Neural cell (in vitro differentiated cells): ENCODE measurements at regions not wholly inside any gene's neighbourhood (a gene's known extent, or its start where the extent isn't known, plus 50 kb on each side); places are given as distances from the start of the nearest gene placed in this dataset.
"Not testable (repeated sequence)": the region's sequence is repeated elsewhere in the genome, so short reads cannot be mapped to it uniquely, and the experiment has no call there.

ENCODE experiments used
- H2AFZ ChIP-seq: fragments of 200-600, 300-800 bp; sonication (generic), shearing (Covaris generic); 2 replicates; pipeline ENCODE4 v1.6.0; 2014; ENCODE audit warnings: low read depth, mild to moderate bottlenecking, antibody characterized with exemption, low read length, moderate library complexity
- H3F3A ChIP-seq: fragments of 200-600 bp; shearing (Covaris generic); 2 replicates; pipeline ENCODE4 v1.6.1; 2016; ENCODE audit warnings: mild to moderate bottlenecking, moderate library complexity, mixed read lengths, antibody characterized with exemption, low read length; ENCODE audit not compliant: insufficient read depth, poor library complexity, severe bottlenecking
- H3K27ac ChIP-seq: fragments of 200-600, 300-800 bp; sonication (generic), shearing (Covaris generic); 2 replicates; pipeline ENCODE4 v1.5.1; 2014; ENCODE audit warnings: mild to moderate bottlenecking, low read length, moderate library complexity
- H3K27me3 ChIP-seq: fragments of 300-800, 200-600 bp; sonication (generic), shearing (Covaris generic); 2 replicates; pipeline ENCODE4 v1.6.0; 2014; ENCODE audit warnings: mild to moderate bottlenecking, low read depth, low read length, moderate library complexity; ENCODE audit not compliant: insufficient read depth
- H3K36me3 ChIP-seq: fragments of 300-800, 200-600 bp; sonication (generic), shearing (Covaris generic); 2 replicates; pipeline ENCODE4 v1.5.1; 2014; ENCODE audit warnings: mild to moderate bottlenecking, antibody characterized with exemption, low read length, moderate library complexity; ENCODE audit not compliant: insufficient read depth
- H3K4me2 ChIP-seq: fragments of 300-800, 200-600 bp; sonication (generic), shearing (Covaris generic); 2 replicates; pipeline ENCODE4 v1.6.0; 2014; ENCODE audit warnings: mild to moderate bottlenecking, low read length
- H3K4me3 ChIP-seq: fragments of 300-800, 200-600 bp; sonication (generic), shearing (Covaris generic); 2 replicates; pipeline ENCODE4 v1.5.1; 2014; ENCODE audit warnings: mild to moderate bottlenecking, low read length, moderate library complexity
- H3K79me2 ChIP-seq: fragments of 200-600 bp; shearing (Covaris generic); replicated peaks from 2 replicates; pipeline ENCODE4 v1.6.0; 2014; ENCODE audit warnings: mild to moderate bottlenecking, low read length, moderate library complexity; ENCODE audit not compliant: insufficient read depth
- H3K9ac ChIP-seq: fragments of 300-800, 200-600 bp; sonication (generic), shearing (Covaris generic); 2 replicates; pipeline ENCODE4 v1.6.1; 2016; ENCODE audit warnings: mild to moderate bottlenecking, low read length, mixed read lengths
- H3K9me2 ChIP-seq: fragments of 200-600 bp; shearing (Covaris generic); 2 replicates; pipeline ENCODE4 v1.6.1; 2016; ENCODE audit warnings: mild to moderate bottlenecking, low read length, mixed read lengths; ENCODE audit not compliant: insufficient read depth
- H3K9me3 ChIP-seq: fragments of 200-600, 300-800 bp; sonication (generic), shearing (Covaris generic); 2 replicates; pipeline ENCODE4 v1.6.1; 2016; ENCODE audit warnings: mild to moderate bottlenecking, mixed run types, low read length, moderate library complexity, mixed read lengths
- H4K20me1 ChIP-seq: fragments of 200-600 bp; shearing (Covaris generic); 2 replicates; pipeline ENCODE4 v1.6.1; 2016; ENCODE audit warnings: mild to moderate bottlenecking, mixed run types; ENCODE audit not compliant: insufficient read depth
- CTCF ChIP-seq: fragments of 450-650 bp; IDR thresholded peaks from 2 replicates; pipeline ENCODE4 v1.5.1; 2014; ENCODE audit warnings: antibody characterized with exemption, mild to moderate bottlenecking, moderate library complexity; ENCODE audit not compliant: poor library complexity, severe bottlenecking
- EP300 ChIP-seq: fragments of 450-650 bp; conservative IDR thresholded peaks from 2 replicates; pipeline ENCODE4 v1.6.1; 2014; ENCODE audit warnings: antibody characterized with exemption, mild to moderate bottlenecking, moderate library complexity; ENCODE audit not compliant: poor library complexity, severe bottlenecking
- EZH2 ChIP-seq: fragments of 200-600, 300-800 bp; shearing (Covaris generic), sonication (generic); IDR thresholded peaks from 2 replicates; pipeline ENCODE4 v1.6.1; 2014; ENCODE audit warnings: antibody characterized with exemption, low read length, borderline replicate concordance, mild to moderate bottlenecking; ENCODE audit not compliant: insufficient read depth, poor library complexity, severe bottlenecking
- MXI1 ChIP-seq: fragments of 450-650 bp; conservative IDR thresholded peaks from 2 replicates; pipeline ENCODE4 v1.6.1; 2014; ENCODE audit warnings: antibody characterized with exemption, mild to moderate bottlenecking; ENCODE audit not compliant: poor library complexity, severe bottlenecking
- POLR2AphosphoS5 ChIP-seq: IDR thresholded peaks from 2 replicates; pipeline ENCODE4 v1.6.1; 2012
- RAD21 ChIP-seq: fragments of 450-650 bp; conservative IDR thresholded peaks from 2 replicates; pipeline ENCODE4 v1.6.1; 2014; ENCODE audit warnings: antibody characterized with exemption, mild to moderate bottlenecking, moderate library complexity
- REST ChIP-seq: IDR thresholded peaks from 2 replicates; pipeline ENCODE4 v1.6.1; 2012; ENCODE audit warnings: borderline replicate concordance
- SMC3 ChIP-seq: fragments of 450-650 bp; conservative IDR thresholded peaks from 2 replicates; pipeline ENCODE4 v1.6.1; 2014; ENCODE audit warnings: antibody characterized with exemption, mild to moderate bottlenecking, moderate library complexity; ENCODE audit not compliant: poor library complexity
- TAF1 ChIP-seq: IDR thresholded peaks from 2 replicates; pipeline ENCODE4 v1.6.1; 2012; ENCODE audit warnings: low read depth

GRCh38 chr2:187034434-187034833 is 185.5 kb upstream of the ZSWIM2 start:
- Histone ChIP-seq H3K4me3 (no peak overlapping the region), H3K27me3 (no peaks in the 10 kb centered on the region), H3K27ac (no peak overlapping the region), H3K79me2 (no peaks in the 10 kb centered on the region), H3K4me2 (no peak overlapping the region), H3K9me2 (no peaks in the 10 kb centered on the region), H4K20me1 (no peaks in the 10 kb centered on the region), H3K36me3 (no peaks in the 10 kb centered on the region), H3K9me3 (no peaks in the 10 kb centered on the region), H3F3A (no peaks in the 10 kb centered on the region), H2AFZ (no peak overlapping the region), H3K9ac (no peak overlapping the region)
- no peak for TF ChIP-seq EZH2
- no peak for TF ChIP-seq RAD21
- TF ChIP-seq SMC3 = no peak
- TF ChIP-seq TAF1 = no peak
- no peak for TF ChIP-seq EP300
- TF ChIP-seq MXI1 = no peak
- no peak for TF ChIP-seq POLR2AphosphoS5
- no peak for TF ChIP-seq CTCF
- TF ChIP-seq REST = no peak

- Histone ChIP-seq H3K79me2 (no peaks in the 10 kb centered on the region), H3K9me3 (no peaks in the 10 kb centered on the region), H4K20me1 (no peaks in the 10 kb centered on the region), H3K27ac (no peak overlapping the region), H3F3A (no peaks in the 10 kb centered on the region), H3K27me3 (no peaks in the 10 kb centered on the region), H3K4me2 (no peak overlapping the region), H3K36me3 (no peaks in the 10 kb centered on the region), H3K9me2 (no peaks in the 10 kb centered on the region), H2AFZ (no peak overlapping the region), H3K9ac (no peak overlapping the region), H3K4me3 (no peak overlapping the region)
- no peak for TF ChIP-seq REST
- TF ChIP-seq TAF1 = no peak
- no peak for TF ChIP-seq EZH2
- TF ChIP-seq SMC3 = no peak
- no peak for TF ChIP-seq EP300
- no peak for TF ChIP-seq RAD21
- no peak for TF ChIP-seq POLR2AphosphoS5
- no peak for TF ChIP-seq MXI1
- no peak for TF ChIP-seq CTCF
These were observed 175.8 kb upstream of the ZSWIM2 start for GRCh38 chr2:187024739-187025138.

GRCh38 chr2:187023996-187024395 is 175.0 kb upstream of the ZSWIM2 start:
- not testable (repeated sequence) for H2AFZ ChIP-seq, H3K9ac ChIP-seq, H3K27me3 ChIP-seq, H3F3A ChIP-seq, H3K9me2 ChIP-seq, H3K9me3 ChIP-seq, H3K4me3 ChIP-seq, H3K79me2 ChIP-seq, H3K27ac ChIP-seq, H3K4me2 ChIP-seq, H4K20me1 ChIP-seq, H3K36me3 ChIP-seq
